Keratinocyte (primary cell): ENCODE measurements at regions not wholly inside any gene's neighbourhood (a gene's known extent, or its start where the extent isn't known, plus 50 kb on each side); places are given as distances from the start of the nearest gene placed in this dataset.

Experiments
- DNase-seq: peaks from one replicate; pipeline ENCODE4 v3.0.0-alpha.2; 2011; ENCODE audit warnings: low read depth, missing footprints, low spot score
- FAIRE-seq: peaks from 2 replicates; lab custom pipeline; 2011; peaks lifted over from hg19 to GRCh38; lab: Jason Lieb, UNC
- H2AFZ ChIP-seq: 2 replicates; pipeline ENCODE4 v1.6.0; 2012; ENCODE audit warnings: low read length, control low read depth, inconsistent platforms; ENCODE audit not compliant: control insufficient read depth
- H3K27ac ChIP-seq: 2 replicates; pipeline ENCODE4 v1.5.1; 2011; ENCODE audit warnings: low read length; ENCODE audit not compliant: control insufficient read depth, insufficient read depth
- H3K27me3 ChIP-seq: 3 replicates; pipeline ENCODE4 v1.6.0; 2011; ENCODE audit warnings: low read length; ENCODE audit not compliant: control insufficient read depth, insufficient read depth; ENCODE audit errors: extremely low read depth
- H3K36me3 ChIP-seq, 2 experiments: 2 replicates in 1 of 2; 3 replicates in 1 of 2; pipeline ENCODE4 v1.5.1; 2011; ENCODE audit warnings: low read length in 2 of 2, mild to moderate bottlenecking in 1 of 2; ENCODE audit not compliant: control insufficient read depth in 2 of 2, insufficient read depth in 2 of 2; ENCODE audit errors: extremely low read depth in 1 of 2
- H3K4me1 ChIP-seq: 3 replicates; pipeline ENCODE4 v1.5.1; 2011; ENCODE audit warnings: low read length; ENCODE audit not compliant: control insufficient read depth, insufficient read depth; ENCODE audit errors: extremely low read depth
- H3K4me2 ChIP-seq: 3 replicates; pipeline ENCODE4 v1.6.0; 2011; ENCODE audit warnings: low read depth, low read length; ENCODE audit not compliant: control insufficient read depth, insufficient read depth; ENCODE audit errors: extremely low read depth
- H3K4me3 ChIP-seq, 3 experiments: fragments of 200-600 bp in 1 of 3; sonication (generic) in 1 of 3; 2 replicates in 2 of 3; 3 replicates in 1 of 3; pipeline ENCODE4 v1.5.1; 2011 to 2016; ENCODE audit warnings: low read length in 3 of 3, mild to moderate bottlenecking in 3 of 3, control low read depth in 2 of 3, inconsistent platforms in 1 of 3, low read depth in 1 of 3, mixed read lengths in 1 of 3, mixed run types in 1 of 3, moderate library complexity in 1 of 3; ENCODE audit not compliant: control insufficient read depth in 2 of 3, insufficient read depth in 2 of 3; ENCODE audit errors: extremely low read depth in 1 of 3
- H3K79me2 ChIP-seq: 2 replicates; pipeline ENCODE4 v1.6.0; 2012; ENCODE audit warnings: low read length; ENCODE audit not compliant: control insufficient read depth, insufficient read depth
- H3K9ac ChIP-seq: 3 replicates; pipeline ENCODE4 v1.6.0; 2011; ENCODE audit warnings: low read length; ENCODE audit not compliant: control insufficient read depth, insufficient read depth; ENCODE audit errors: extremely low read depth
- H3K9me1 ChIP-seq: 3 replicates; pipeline ENCODE4 v1.6.0; 2011; ENCODE audit warnings: low read length; ENCODE audit not compliant: control insufficient read depth, insufficient read depth; ENCODE audit errors: extremely low read depth
- H3K9me3 ChIP-seq: 2 replicates; pipeline ENCODE4 v1.5.1; 2012; ENCODE audit warnings: low read depth, low read length; ENCODE audit not compliant: control insufficient read depth
- H4K20me1 ChIP-seq: 3 replicates; pipeline ENCODE4 v1.6.0; 2011; ENCODE audit warnings: low read length; ENCODE audit not compliant: control insufficient read depth, insufficient read depth; ENCODE audit errors: extremely low read depth
- CTCF ChIP-seq, 3 experiments: IDR thresholded peaks in 1 of 3; conservative IDR thresholded peaks in 1 of 3; optimal IDR thresholded peaks in 1 of 3; 2 replicates in 2 of 3; 3 replicates in 1 of 3; pipeline versions ENCODE3 to v1.5.1; 2011; ENCODE audit warnings: low read length in 3 of 3, mild to moderate bottlenecking in 3 of 3, moderate library complexity in 2 of 3, control low read depth in 1 of 3, inconsistent platforms in 1 of 3; ENCODE audit not compliant: insufficient read depth in 2 of 3; ENCODE audit errors: extremely low read depth in 1 of 3
- EZH2 ChIP-seq: IDR thresholded peaks from one replicate; pipeline ENCODE4 v1.6.1; 2012; ENCODE audit warnings: inconsistent platforms, mild to moderate bottlenecking, low read length, moderate library complexity
- dilution Hi-C: fragments of 300-500 bp; cut with MboI; formaldehyde crosslinking; loops from one replicate; pipeline ENCODE4 v1.7.0; 2020; ENCODE audit warnings: low sequenced_read_pairs; ENCODE audit not compliant: extremely low pct_ligation_motif_present

GRCh38 chr10:25797888-25798429 lies 136.1 kb upstream of the MYO3A start:
- no peaks in the 10 kb centered on the region for H3K79me2 ChIP-seq
- H3K4me1 ChIP-seq, result no peaks in the 10 kb centered on the region
- H3K9ac ChIP-seq, result no peak overlapping the region
- no peak for DNase-seq
- FAIRE-seq, result no peak
- H4K20me1 ChIP-seq, result no peaks in the 10 kb centered on the region
- H3K27me3 ChIP-seq, result no peaks in the 10 kb centered on the region
- H3K9me1 ChIP-seq, result no peaks in the 10 kb centered on the region
- H2AFZ ChIP-seq, result no peak overlapping the region
- TF ChIP-seq EZH2 (no peak), CTCF (optimal IDR thresholded peaks at IDR 0.05 in 1 of 3, IDR thresholded peaks at IDR 0.05 in 1 of 3, conservative IDR thresholded peaks at IDR 0.05 in 1 of 3; ENCODE audit: extremely low read depth in 1 of 3, insufficient read depth in 2 of 3, low read length in 3 of 3) (no peak)
- no peak overlapping the region for H3K4me3 ChIP-seq
- no peak overlapping the region for H3K4me2 ChIP-seq
- H3K36me3 ChIP-seq, result no peaks in the 10 kb centered on the region
- H3K27ac ChIP-seq, result no peak overlapping the region
- dilution Hi-C loops, result no loop called here
- H3K9me3 ChIP-seq, result no peaks in the 10 kb centered on the region

DNA sequence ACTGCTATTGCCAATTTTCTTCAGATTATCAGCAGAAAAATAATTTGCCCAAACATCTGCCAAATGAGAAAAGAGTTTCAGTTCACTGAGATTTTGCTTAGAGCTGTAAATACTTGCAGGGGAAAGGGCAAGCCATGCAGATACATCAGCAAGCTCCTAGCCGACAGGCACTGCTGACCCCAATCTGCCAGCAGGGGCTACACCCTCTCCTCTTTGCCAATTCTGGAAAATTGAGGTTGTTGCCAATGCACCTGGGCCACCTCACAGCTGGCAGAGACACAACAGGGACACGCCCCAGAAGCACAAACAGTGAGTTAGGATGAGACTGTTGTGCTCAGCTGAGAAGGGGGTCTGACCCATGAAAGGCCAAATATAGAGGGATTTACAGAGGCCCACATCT lies 129.5 kb upstream of the MYO3A start:
- Histone ChIP-seq H3K9ac (no peak overlapping the region), H3K27me3 (no peaks in the 10 kb centered on the region), H3K4me2 (no peak overlapping the region), H3K4me3 (no peak overlapping the region), H3K9me3 (no peaks in the 10 kb centered on the region), H4K20me1 (no peaks in the 10 kb centered on the region), H2AFZ (no peak overlapping the region), H3K9me1 (no peaks in the 10 kb centered on the region), H3K36me3 (no peaks in the 10 kb centered on the region), H3K27ac (no peak overlapping the region), H3K79me2 (no peaks in the 10 kb centered on the region), H3K4me1 (no peaks in the 10 kb centered on the region)
- no peak for TF ChIP-seq CTCF (optimal IDR thresholded peaks at IDR 0.05 in 1 of 3, IDR thresholded peaks at IDR 0.05 in 1 of 3, conservative IDR thresholded peaks at IDR 0.05 in 1 of 3; ENCODE audit: extremely low read depth in 1 of 3, insufficient read depth in 2 of 3, low read length in 3 of 3)
- no peak for FAIRE-seq
- no peak for DNase-seq
- dilution Hi-C loops, result no loop called here
